ENCODE measurements at regions not wholly inside any gene's neighbourhood (a gene's known extent, or its start where the extent isn't known, plus 50 kb on each side); places are given as distances from the start of the nearest gene placed in this dataset.
A peak's percentile ranks its signal among the peaks of the same experiment; 100 is the strongest.

DNA sequence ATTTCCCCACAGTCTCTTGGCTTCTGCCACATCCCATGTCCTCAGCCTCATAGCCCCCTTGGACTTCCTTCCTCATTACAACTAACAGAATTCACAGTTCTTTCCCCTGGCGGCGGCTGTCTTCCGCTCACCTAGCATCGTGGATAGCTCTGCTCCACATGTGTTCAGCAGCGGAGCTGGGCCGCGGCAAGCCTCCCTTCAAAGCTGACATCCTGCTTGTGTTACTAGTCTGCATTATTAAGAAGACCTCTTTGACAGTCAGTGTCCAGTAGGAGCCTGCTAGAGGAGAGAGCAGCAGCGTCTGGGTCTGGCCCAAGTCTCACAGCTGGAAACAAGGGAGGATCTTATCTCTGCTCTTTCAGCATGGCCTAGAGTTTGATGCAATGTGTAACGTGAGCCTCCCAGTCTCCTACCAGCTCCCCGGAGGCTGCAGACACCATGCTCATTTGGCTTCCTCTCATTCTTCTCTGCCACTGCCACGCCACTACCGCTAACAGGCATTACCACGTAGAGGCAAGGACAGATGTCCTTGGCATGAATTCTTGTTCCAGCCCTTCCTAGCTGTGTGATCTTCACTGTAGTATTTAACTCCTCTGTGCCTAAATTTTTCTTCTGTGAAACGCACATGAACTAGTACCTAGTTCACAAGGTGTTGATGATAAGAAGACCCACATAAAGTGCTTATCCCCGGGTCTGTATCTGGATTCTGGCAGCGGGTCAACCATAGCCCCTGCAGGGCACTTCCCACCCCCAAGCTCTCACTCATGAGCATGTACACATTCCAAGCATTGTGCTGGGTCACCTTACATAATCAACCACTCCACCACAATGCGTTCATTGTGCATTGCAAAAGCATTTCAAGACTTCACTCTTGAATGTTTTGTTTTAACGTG, 107.1 kb upstream of the BACH2 start:
- DNase-seq (ENCODE audit: low spot score), result no peak

DNA sequence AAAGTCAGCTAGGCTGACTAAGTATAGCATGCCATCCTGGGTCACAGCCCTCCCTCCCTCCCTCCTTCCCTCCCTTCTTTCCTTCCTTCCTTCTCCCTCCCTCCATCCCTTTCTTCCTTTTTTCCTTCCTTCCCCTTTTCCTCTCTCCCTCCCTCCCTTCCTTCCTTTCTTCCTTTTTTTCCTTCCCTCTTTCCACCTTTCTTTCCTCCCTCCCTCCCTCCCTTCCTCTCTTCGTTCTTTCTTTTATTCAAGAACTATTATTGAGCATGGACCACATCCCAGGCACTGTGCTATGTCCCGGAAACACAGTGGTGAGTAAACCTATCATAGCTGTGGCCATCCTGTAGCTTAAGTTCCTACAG, 106.2 kb upstream of the BACH2 start:
- no peak for DNase-seq (ENCODE audit: low spot score)

DNA sequence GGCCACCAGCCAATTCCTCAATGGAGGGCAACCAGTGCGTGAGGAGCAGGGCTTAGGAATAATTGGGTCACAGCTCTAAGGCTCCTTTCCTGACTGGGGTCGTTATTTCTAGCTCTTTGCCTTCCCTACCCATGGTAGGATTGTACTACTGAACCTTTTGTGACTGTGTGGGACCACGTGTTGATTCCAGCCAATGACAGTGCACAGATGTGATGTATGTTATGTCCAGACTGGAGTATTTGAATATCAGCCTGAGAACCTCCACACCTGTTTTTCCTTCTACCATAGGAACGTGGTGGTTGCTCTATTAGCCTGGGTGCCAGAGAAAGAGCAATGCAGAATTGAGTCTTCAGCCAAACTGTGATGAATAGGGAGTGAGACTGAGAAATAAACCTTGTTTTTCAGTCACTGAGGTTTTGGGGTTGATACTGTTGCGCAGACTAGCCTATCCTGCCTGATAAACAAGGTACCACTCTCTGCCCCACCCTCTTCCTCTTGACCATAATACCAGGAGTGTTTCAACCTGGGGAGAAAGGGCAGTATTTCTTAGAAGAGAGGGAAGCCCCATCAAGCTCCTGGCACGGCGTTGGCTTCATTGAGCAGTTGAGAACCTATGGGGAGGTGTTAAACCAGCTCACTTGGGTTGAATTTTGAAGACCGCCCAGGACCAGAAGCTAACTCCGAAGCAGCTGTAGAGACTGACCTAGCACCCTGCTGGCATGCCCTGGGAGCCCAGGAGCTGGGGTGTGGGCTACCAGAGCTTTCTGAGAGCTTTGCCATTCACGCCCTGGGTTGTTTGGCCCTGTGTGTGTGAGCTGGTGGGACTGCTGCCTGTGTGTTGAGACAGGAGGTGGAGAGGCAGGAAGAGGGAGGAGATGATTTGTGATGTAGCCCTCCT, 105.5 kb upstream of the BACH2 start:
- DNase-seq (ENCODE audit: low spot score), result no peak

DNA sequence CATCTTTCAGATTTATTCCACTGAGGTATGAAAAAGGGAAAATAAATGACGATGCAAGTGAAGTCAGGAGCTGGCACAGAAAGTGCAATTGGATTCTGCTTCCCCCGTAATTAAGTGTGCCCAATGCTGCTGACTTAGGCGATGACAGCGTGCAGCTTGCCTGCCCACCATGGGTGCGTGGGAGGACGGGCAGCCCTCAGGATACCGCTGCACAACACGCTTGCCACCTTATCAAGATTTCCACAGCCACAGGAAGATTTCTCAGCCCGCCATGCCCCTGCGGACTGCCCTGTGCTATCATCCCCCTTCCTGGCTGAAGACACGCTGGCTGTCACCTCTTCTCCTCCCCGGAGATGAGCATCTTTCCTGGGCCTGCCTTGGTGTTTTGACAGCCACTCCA, 103.3 kb upstream of the BACH2 start:
- DNase-seq (ENCODE audit: low spot score), result no peak

DNA sequence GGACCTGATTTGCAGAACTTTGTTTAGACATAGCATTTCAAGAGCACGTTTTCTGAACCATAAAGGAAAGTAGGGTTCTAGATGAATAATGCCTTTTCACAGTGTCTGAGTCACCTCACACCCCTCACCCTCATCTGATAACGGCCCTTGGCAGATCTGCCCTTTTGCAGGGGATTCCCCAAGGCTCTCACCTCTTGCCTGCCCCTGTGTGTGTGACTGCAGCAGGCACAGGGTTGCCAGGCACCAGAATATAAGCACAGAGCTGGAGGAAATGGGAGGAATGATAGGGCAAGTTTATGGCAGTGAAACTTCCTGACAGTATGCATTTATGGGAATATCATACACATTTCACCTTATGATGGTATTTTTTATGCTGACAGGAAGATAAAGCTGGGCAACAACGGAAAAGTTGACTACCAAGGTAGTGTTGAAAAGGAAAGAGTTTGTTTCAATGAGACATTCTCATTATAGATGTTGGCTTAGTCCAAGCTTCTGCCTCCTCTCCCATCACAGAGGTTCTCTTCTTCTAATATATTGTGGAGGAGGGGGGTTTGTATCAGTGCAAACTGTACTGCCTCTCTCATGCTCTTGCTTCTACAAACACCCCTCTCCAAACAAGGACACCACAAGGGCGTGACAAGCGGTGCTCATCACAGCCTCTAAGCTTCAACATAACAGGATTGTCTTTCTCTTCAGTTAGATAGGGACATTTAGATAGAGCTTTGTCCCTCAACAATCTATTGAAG, 101.5 kb upstream of the BACH2 start:
- no peak for DNase-seq (ENCODE audit: low spot score)

DNA sequence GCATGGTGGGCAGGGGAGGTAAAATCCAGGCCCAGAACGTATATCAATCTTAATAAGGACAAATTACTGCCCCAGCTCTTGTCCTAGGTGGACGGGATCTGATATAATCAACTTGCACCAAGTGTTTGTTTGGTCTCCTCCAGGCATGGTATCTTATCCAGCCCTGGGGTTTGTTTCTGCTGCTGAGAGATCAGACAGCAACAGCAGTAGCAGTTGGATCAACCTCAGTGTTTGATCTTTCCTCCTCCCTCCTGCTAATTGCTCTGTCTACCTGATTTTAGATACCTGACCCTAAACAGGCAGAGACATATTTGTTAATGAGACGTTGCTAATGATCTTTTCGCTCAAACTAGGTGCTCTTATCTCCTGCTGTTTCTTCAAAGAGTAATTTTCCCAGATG, 100.4 kb upstream of the BACH2 start:
- no peak for DNase-seq (ENCODE audit: low spot score)

DNA sequence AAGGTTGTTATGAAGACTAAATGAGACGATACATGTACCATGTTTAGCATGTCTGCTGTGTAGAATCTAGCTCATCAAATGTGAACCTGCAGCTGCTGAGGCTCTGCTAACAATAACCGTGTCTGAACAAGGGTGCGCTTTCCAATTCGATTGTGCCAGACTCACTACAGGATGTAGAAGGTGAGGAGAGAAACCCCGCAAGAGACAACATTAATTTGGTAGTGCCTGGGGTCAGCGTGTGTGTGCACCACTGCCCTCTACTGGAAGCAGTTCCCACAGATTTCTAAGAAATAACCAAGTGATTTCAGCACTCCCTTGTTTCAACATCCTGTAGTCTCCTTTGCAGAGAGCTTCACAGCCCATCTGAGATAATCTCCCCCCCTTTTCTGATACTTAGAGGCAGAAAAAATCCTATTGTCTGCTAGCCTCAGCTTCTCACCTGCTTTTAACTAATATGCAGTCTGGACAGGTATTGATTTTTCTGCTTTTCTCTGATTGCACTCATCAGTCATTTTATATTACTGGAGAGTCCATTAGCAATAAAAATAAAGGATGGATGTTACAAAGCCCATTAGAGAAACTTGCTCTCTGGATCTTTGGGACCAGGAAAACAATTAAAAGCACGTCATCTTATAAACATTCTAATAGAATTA, 96.7 kb upstream of the BACH2 start:
- peak; percentile 38 for DNase-seq (ENCODE audit: low spot score)

DNA sequence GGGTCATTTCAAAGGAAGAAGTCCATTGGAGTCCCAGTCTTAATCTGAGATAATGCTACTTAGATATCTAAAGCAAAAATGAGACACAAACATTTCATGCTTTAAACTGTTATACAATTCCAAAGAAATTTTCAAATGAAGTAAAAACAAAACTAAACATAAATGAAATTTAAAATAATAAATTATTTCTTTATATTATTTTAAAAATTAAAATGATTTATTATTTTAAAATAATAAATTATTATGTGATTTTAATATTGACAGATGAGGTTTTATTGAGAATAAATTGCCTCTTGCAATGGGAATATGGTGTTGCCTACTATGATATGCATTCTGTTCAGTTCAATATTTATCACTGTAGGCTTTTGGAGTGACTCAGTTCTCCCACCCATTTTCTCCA, 93.7 kb upstream of the BACH2 start:
- no peak for DNase-seq (ENCODE audit: low spot score)

DNA sequence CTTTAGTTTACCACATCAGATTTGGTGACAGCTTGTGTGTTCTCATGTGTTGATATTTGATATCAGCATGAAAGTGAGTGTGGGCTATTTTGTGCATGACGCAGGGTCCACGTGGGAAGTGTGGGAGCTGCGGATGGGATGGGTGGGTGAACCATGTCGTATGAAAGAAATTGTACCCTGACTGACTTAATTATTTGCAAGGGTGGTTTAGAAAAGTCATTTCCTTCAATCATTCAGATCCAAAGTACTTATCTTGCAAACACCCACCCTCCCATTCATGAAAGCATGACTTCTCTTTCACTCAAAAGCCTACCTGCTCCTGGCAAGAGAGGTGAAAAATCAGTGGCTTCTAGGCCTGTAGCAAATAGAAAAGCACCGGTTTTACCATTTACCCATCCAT, 91.8 kb upstream of the BACH2 start:
- DNase-seq (ENCODE audit: low spot score), result no peak

DNA sequence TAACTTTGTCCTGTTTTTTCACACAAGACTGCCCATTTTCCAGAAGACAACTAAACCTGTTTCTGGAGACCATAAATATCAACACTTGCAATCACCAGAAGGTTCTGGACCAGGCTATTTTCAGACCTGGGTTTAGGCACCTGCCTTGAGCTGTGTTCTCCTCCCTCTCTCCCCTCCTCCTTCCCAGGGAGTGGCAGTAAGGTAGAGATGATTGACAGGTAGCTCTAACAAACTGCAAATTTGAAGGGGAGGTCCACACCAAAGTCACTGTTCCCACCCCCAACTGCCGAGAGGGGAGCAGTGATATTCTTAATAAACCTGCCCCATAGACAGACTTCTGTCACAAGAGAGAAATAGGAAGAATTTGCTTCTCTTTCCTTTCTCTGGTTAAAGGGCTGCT, 91.2 kb upstream of the BACH2 start:
- DNase-seq (ENCODE audit: low spot score), result no peak

DNA sequence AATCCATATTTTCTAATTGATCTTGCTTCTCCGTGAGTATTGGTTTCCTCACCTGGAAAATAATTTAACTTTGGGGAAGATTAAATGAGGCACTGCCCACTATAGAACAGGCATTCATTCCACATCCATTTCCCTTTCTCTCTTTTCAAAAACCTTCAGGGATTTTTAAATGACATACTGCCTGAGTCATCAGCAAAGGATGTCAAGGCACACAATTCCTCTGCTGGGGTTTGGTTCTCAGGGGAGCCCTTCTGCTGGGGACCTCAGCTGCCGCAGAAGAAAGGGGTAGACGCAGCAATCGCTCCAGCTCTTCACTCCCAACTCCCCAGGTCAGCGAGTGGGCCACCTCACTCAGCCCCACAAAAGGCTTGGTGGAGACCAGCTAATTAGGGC, 90.7 kb upstream of the BACH2 start:
- DNase-seq (ENCODE audit: low spot score), result no peak

DNA sequence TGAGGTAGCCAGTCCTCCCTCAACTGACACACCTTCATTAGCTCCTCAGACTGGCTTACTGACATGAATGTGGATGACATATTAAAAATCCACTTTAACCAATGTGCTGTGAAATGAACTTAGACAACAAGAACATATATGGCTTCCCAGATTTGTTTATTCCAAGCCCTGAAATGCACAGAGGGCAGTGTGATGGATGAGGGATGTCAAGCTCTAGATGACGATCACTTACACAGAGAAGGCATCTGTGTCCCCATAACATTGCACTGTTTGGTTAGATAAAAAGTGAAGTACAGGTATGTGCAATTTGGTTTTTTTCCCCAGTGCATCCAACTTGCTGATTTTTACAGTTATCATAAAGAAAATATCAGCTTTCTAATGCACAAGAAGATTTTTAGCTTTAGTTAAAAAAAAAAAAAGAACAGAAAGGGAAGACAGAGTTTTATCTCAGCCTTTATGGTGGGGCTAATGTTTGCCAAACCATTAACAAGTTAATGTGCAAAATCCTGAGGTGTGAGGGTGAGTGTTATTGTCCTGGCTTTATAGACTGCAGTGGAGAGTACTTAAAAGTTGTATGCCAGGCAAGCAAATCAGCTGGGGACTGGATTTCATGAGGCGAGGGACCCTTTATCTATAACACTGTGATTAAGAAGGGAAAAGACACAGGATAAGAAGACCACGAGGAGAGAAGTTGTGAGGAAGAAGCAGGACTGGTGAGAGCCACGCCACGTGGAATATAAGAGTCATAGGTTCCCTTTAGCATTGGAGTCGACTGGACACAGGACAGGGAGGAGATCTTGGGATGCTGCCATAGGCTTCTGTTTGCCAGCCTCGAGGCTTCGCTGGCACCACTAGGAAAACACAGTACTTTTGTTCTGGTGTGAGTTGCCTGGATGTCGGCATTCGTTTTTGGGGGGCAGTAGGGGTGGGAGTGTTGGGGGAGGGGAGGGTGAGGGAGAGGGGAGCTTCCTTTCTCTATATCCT, 90.0 kb upstream of the BACH2 start:
- DNase-seq (ENCODE audit: low spot score), result no peak

DNA sequence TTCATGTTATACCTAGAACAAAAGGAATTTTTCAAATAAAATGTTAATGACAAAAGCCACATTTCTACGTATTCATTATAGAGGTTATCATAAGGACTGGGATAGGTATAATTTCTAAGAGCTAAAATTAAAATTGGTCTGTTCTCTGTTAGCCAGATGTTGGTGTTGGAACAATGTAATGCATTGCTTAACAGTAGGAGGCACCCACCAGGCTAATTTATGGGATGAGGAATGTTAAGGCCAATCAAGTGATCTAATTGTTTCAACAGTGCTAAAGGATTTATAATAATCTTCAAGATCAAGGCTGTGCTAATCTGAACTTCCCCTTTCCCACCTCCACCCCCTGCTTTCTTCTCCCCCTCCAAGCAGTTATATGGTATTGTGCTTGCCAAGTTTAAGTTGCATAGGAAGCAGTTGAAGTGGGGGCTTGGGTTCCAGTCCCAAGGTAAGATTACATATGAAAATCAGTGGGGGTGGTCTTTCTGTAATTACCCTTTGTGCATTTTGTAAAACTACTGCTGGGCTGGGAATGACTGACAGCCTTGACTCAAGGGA, 89.2 kb upstream of the BACH2 start:
- DNase-seq (ENCODE audit: low spot score), result no peak

DNA sequence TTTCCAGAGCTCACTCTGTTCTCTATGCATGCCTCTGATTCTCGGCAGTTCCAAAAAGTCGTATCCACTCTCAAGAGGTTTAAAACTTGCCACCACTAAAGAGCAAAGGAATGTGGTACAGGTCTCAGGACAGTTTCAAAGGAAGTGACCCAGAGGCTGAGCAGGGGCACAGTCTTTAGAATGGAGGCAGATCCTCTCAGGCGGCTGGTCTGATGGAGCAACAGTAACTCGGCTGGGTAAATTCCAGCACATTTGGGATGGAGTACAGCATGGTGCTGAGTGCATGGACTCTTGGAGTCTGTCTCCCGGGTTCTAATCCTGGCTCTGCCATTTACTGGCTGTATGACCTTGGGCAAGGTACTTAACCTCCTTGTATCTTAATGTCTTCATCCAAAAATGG, 88.1 kb upstream of the BACH2 start:
- no peak for DNase-seq (ENCODE audit: low spot score)

DNA sequence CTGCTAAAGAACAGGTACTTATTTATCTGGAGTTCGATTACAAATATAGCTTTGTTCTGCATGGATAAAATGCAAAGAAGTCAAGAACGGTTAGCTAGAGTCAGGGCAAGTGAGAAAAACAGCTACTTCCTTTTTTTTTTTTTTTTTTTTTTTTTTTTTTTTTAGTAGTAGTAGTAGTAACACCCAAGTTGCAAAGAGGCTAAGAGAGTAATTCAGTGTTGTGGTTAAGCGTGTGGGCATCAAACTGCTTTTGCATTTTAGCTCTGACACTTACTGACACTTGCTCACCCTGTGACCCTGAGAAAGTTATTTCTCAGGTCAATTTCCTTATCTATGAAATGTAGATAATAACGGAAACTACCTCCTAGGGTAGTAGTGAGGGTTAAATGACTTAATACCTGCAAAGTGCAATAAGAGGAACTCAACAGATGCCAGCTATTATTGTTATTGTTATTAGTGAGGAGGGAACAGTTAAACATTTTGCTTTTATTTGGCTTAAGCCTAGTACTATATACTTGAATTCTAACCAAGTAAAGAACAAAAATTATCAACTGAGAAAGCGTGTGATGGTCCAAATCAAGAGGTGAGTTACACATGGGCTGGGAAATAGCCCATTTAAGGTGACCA, 86.7 kb upstream of the BACH2 start:
- no peak for DNase-seq (ENCODE audit: low spot score)

DNA sequence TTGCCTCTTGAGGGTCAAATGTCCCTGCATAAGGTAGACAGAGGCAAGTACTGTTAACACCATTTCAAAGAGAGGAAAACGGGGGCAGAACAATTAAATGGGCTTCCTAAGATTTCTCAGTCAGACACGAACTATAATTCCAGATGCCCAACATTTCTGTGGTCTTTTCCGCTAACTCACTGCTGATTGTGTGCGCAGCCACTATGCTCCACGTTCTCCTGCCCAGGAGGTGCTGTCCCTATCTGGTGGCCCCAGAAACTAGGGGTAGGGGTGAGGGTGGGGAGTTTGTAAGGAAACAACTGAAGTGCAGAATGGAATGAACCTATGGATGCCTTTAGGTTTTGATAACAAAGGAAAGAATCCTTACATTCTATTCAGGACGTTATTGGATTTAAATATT, 86.1 kb upstream of the BACH2 start:
- DNase-seq (ENCODE audit: low spot score), result no peak

DNA sequence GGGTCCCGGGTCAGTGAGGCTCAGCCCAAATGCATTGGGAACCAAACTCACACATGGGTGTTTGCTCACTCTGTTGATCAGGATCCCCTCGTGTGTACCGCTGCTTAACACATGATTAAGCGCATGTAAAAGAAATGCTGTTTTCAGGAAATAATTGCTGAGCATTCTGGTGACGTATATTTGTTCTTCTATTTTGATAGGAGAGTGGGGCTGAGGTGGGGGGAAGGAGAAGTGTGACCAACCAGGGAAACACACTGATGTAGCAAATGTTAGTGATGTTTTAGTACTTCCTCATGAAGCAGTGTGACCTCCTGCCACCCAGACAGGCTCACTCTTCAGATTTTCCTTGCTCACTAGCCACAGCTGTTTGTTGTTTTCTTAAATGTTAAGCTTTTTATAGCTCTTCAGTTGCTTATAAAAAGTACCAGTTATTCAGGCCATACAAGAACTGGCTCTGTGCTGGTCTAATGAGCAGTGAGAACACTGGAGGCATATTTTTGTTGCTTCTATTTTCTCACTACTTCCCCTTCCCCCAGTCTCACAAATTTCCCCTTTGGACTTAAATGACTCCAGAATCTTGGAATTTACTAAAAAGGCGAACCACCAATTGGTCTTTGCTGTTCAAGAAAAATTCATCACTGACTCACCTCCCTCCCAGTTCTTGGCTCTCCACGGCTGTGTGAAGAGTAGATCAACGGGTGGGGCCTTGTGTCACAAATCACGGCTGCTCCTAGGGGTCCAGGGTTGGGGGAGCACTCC, 79.2 kb upstream of the BACH2 start:
- no peak for DNase-seq (ENCODE audit: low spot score)

DNA sequence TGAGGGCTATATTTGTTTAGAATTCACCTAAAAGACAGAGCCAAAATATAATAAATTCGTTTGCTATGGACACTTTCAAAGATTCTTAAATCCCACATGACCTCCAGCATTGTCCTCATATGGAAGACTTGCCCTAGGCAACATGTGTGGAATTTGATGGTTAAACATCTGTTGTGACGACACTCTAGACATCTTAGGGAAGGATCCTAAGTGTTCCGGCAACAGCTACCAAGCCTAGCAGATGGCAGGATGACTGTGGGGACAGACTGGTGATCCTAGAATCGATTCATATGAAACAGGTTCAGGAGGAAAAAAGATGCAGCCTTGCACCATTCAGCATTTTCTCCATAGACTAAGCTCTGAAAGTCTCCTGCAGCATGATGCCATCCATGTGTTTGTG, 77.6 kb upstream of the BACH2 start:
- no peak for DNase-seq (ENCODE audit: low spot score)

DNA sequence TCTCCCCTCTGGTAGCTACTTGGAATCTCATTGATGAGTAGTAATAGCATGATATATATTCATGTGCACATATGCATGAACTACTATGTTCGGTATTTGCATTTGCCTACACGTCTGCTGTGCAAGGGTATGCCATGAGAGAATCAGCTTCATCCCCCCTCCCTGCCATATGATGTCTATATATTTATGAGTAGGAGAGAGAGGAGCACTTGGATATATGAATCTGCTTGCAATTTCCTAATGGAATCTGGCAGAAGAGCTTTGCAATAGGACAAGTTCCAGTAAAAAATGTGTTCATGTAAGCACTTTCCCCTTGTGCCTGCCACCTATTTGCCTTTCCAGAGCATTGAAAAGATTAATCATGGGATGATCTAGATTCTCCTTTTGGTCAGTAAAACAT, 76.2 kb upstream of the BACH2 start:
- DNase-seq (ENCODE audit: low spot score), result no peak
